Mammary epithelial cell (primary cell): ENCODE measurements at regions not wholly inside any gene's neighbourhood (a gene's known extent, or its start where the extent isn't known, plus 50 kb on each side); places are given as distances from the start of the nearest gene placed in this dataset.

Source experiments
- EZH2 ChIP-seq: IDR thresholded peaks from 2 replicates; pipeline ENCODE4 v1.6.1; 2012; ENCODE audit warnings: low read length, inconsistent platforms, borderline replicate concordance
- TF ChIP-seq, protein P1 (sequence below), 2 donors: IDR thresholded peaks in 1 of 2; conservative IDR thresholded peaks in 1 of 2; 2 replicates each; pipeline ENCODE4 v1.5.1; 2011 to 2012; ENCODE audit warnings: inconsistent platforms in 2 of 2, low read length in 2 of 2, mild to moderate bottlenecking in 2 of 2, control low read depth in 1 of 2, low read depth in 1 of 2; ENCODE audit not compliant: insufficient read depth in 1 of 2; ENCODE audit errors: extremely low read depth in 1 of 2

DNA sequence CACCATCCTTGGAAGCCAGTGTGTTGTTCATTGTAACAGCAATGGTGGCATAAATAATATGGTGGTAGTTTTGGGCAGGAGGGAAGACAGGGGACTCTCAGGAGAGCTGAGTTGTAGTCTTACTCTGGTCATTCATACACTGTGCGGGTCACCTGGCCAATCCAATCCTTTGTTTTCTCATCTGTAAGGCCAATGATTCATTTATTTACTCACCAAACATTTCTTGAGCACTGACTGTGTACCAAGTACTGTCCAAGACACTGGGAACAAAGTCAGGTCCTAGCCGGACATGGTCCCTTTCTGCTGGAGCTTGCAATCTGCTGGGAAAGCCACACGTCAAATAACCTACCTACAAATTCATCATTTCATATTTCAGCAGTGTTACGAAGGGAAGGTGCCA, 302.7 kb downstream of the CYP26B1 start:
- TF ChIP-seq, protein P1, sequence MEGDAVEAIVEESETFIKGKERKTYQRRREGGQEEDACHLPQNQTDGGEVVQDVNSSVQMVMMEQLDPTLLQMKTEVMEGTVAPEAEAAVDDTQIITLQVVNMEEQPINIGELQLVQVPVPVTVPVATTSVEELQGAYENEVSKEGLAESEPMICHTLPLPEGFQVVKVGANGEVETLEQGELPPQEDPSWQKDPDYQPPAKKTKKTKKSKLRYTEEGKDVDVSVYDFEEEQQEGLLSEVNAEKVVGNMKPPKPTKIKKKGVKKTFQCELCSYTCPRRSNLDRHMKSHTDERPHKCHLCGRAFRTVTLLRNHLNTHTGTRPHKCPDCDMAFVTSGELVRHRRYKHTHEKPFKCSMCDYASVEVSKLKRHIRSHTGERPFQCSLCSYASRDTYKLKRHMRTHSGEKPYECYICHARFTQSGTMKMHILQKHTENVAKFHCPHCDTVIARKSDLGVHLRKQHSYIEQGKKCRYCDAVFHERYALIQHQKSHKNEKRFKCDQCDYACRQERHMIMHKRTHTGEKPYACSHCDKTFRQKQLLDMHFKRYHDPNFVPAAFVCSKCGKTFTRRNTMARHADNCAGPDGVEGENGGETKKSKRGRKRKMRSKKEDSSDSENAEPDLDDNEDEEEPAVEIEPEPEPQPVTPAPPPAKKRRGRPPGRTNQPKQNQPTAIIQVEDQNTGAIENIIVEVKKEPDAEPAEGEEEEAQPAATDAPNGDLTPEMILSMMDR (conservative IDR thresholded peaks at IDR 0.05 in 1 of 2, IDR thresholded peaks at IDR 0.05 in 1 of 2; ENCODE audit: extremely low read depth in 1 of 2, insufficient read depth in 1 of 2, low read depth in 1 of 2, low read length in 2 of 2): no peak
- no peak for TF ChIP-seq EZH2
